HL-60 (cell line): ENCODE measurements at regions not wholly inside any gene's neighbourhood (a gene's known extent, or its start where the extent isn't known, plus 50 kb on each side); places are given as distances from the start of the nearest gene placed in this dataset.

Source experiments
- DNase-seq, 2 experiments: peaks; one replicate each; pipeline ENCODE4 v3.0.0-alpha.2; 2010 to 2020; ENCODE audit warnings: low read depth in 1 of 2, low spot score in 1 of 2
- H3K27ac ChIP-seq: fragments of 250-450 bp; sonication (Bioruptor Pico); replicated peaks from 2 replicates; pipeline ENCODE4 v1.5.1; 2020; ENCODE audit warnings: mild to moderate bottlenecking, moderate library complexity
- H3K27me3 ChIP-seq: fragments of 250-450 bp; sonication (Bioruptor Pico); 2 replicates; pipeline ENCODE4 v1.5.1; 2021; ENCODE audit warnings: mild to moderate bottlenecking, moderate library complexity; ENCODE audit not compliant: insufficient read depth, poor library complexity, severe bottlenecking
- H3K4me3 ChIP-seq: replicated peaks from 2 replicates; pipeline ENCODE4 v1.5.1; 2011; ENCODE audit warnings: mild to moderate bottlenecking, control low read depth, low read length; ENCODE audit not compliant: insufficient read depth
- CTCF ChIP-seq: IDR thresholded peaks from one replicate; pipeline ENCODE4 v1.5.1; 2011; ENCODE audit warnings: low read length, control low read depth, inconsistent platforms; ENCODE audit not compliant: insufficient read depth
- GABPA ChIP-seq: IDR thresholded peaks from 2 replicates; pipeline ENCODE4 v1.6.1; 2012; ENCODE audit warnings: low read depth
- POLR2AphosphoS5 ChIP-seq: IDR thresholded peaks from 2 replicates; pipeline ENCODE4 v1.6.1; 2012; ENCODE audit warnings: low read depth
- REST ChIP-seq: IDR thresholded peaks from 2 replicates; pipeline ENCODE4 v1.6.1; 2012; ENCODE audit warnings: low read depth; ENCODE audit not compliant: insufficient replicate concordance
- SPI1 ChIP-seq: IDR thresholded peaks from 2 replicates; pipeline ENCODE4 v1.6.1; 2012; ENCODE audit warnings: low read depth, mild to moderate bottlenecking, borderline replicate concordance

- Histone ChIP-seq H3K27ac (no peak overlapping the region), H3K4me3 (no peak overlapping the region), H3K27me3 (no peaks in the 10 kb centered on the region)
- DNase-seq: no peak
- no peak for TF ChIP-seq SPI1
- TF ChIP-seq POLR2AphosphoS5: no peak
- TF ChIP-seq CTCF: no peak
- TF ChIP-seq REST: no peak
- TF ChIP-seq GABPA: no peak
Measured at GRCh38 chr5:52269859-52270258, 517.9 kb upstream of the ITGA1 start.

- Histone ChIP-seq H3K27me3 (no peaks in the 10 kb centered on the region), H3K27ac (no peak overlapping the region), H3K4me3 (no peak overlapping the region)
- TF ChIP-seq REST (no peak), CTCF (no peak), POLR2AphosphoS5 (no peak), GABPA (no peak), SPI1 (no peak)
- no peak for DNase-seq
Measured at GRCh38 chr5:52275639-52276038, 512.1 kb upstream of the ITGA1 start.

GRCh38 chr5:52277101-52277500, 510.6 kb upstream of the ITGA1 start:
- Histone ChIP-seq H3K4me3 (no peak overlapping the region), H3K27ac (no peak overlapping the region), H3K27me3 (no peaks in the 10 kb centered on the region)
- no peak for DNase-seq
- TF ChIP-seq GABPA: no peak

- TF ChIP-seq CTCF (no peak), REST (no peak), POLR2AphosphoS5 (no peak), GABPA (no peak), SPI1 (no peak)
Measured at GRCh38 chr5:52282647-52283046, 505.1 kb upstream of the ITGA1 start.

More at GRCh38 chr5:52282647-52283046, 505.1 kb upstream of the ITGA1 start:
- no peak for DNase-seq
- Histone ChIP-seq H3K27ac (no peak overlapping the region), H3K27me3 (no peaks in the 10 kb centered on the region), H3K4me3 (no peak overlapping the region)
